ENCODE measurements at regions not wholly inside any gene's neighbourhood (a gene's known extent, or its start where the extent isn't known, plus 50 kb on each side); places are given as distances from the start of the nearest gene placed in this dataset.

DNA sequence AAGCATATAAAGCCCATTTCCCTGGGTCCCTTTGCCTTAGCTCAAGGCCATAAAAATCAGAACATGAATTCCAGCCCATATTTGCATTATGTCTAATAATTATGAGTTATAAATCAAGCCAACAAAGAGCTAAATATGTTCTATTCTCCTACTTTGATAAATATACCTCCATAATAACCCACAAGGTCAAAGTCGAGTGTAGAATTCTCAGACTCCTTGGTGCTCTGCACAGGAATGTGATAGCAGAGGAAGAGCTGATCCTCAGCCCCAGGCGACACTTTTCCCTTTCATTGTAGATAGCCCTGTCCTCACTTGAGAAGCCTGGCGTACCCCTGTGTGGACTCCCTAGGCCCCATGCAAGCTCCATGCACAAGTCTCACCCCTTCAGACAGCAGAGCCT is 85.6 kb downstream of the CASP3 start:
- TF ChIP-seq CTCF (conservative IDR thresholded peaks at IDR 0.05) (no peak), ZFX (IDR thresholded peaks at IDR 0.05) (no peak)
